Glutamatergic neuron (in vitro differentiated cells): ENCODE measurements at regions not wholly inside any gene's neighbourhood (a gene's known extent, or its start where the extent isn't known, plus 50 kb on each side); places are given as distances from the start of the nearest gene placed in this dataset.
A peak's percentile ranks its signal among the peaks of the same experiment; 100 is the strongest.

Source experiments
- DNase-seq: peaks from one replicate; pipeline ENCODE4 v3.0.0; 2022
- H3K27ac Mint-ChIP-seq: one replicate; pipeline ENCODE4 v1.8.0; 2020; ENCODE audit warnings: mild to moderate bottlenecking, mixed read lengths, inconsistent platforms; ENCODE audit not compliant: unreplicated experiment
- H3K27me3 Mint-ChIP-seq: one replicate; pipeline ENCODE4 v1.8.0; 2020; ENCODE audit warnings: mild to moderate bottlenecking, moderate library complexity, mixed read lengths, inconsistent platforms; ENCODE audit not compliant: unreplicated experiment
- H3K36me3 Mint-ChIP-seq: one replicate; pipeline ENCODE4 v1.8.0; 2020; ENCODE audit warnings: mild to moderate bottlenecking, mixed read lengths, inconsistent platforms; ENCODE audit not compliant: unreplicated experiment
- H3K4me1 Mint-ChIP-seq: one replicate; pipeline ENCODE4 v1.8.0; 2020; ENCODE audit warnings: mild to moderate bottlenecking, low read depth, mixed read lengths, inconsistent platforms; ENCODE audit not compliant: unreplicated experiment
- H3K4me3 Mint-ChIP-seq: one replicate; pipeline ENCODE4 v1.8.0; 2020; ENCODE audit warnings: mild to moderate bottlenecking, mixed read lengths, inconsistent platforms; ENCODE audit not compliant: unreplicated experiment
- H3K9me3 Mint-ChIP-seq: one replicate; pipeline ENCODE4 v1.8.0; 2020; ENCODE audit warnings: mild to moderate bottlenecking, moderate library complexity, mixed read lengths, inconsistent platforms; ENCODE audit not compliant: unreplicated experiment
- TF ChIP-seq, protein P1 (sequence below): fragments of 200-600 bp; sonication (generic); IDR thresholded peaks from one replicate; pipeline ENCODE4 v1.5.0; 2021; ENCODE audit not compliant: partially characterized antibody, unreplicated experiment

DNA sequence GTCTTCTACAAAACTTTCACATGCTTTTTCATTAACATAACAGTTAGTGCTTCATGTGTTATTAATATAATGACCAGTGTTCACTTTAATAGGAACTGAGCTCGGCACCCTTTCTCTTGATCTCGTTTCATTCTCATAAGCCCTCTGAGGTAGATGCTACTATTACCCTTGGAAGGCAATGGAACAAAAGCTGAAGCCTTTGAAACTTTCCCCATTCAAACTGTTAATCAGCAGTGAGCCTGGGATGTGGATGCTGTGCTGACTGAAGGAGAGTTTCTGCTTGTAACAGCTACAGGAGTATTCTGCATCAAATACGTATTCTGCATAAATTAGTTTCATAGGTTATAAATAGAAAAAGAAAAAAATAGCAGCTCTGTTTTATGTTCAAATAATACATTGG, 904.0 kb upstream of the CDH2 start:
- TF ChIP-seq, protein P1, sequence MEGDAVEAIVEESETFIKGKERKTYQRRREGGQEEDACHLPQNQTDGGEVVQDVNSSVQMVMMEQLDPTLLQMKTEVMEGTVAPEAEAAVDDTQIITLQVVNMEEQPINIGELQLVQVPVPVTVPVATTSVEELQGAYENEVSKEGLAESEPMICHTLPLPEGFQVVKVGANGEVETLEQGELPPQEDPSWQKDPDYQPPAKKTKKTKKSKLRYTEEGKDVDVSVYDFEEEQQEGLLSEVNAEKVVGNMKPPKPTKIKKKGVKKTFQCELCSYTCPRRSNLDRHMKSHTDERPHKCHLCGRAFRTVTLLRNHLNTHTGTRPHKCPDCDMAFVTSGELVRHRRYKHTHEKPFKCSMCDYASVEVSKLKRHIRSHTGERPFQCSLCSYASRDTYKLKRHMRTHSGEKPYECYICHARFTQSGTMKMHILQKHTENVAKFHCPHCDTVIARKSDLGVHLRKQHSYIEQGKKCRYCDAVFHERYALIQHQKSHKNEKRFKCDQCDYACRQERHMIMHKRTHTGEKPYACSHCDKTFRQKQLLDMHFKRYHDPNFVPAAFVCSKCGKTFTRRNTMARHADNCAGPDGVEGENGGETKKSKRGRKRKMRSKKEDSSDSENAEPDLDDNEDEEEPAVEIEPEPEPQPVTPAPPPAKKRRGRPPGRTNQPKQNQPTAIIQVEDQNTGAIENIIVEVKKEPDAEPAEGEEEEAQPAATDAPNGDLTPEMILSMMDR: no peak
- Mint-ChIP-seq H3K27ac (no peak overlapping the region), H3K9me3 (no peaks in the 10 kb centered on the region), H3K4me1 (peaks cover 7% of the 10 kb centered on the region), H3K36me3 (no peaks in the 10 kb centered on the region), H3K27me3 (no peaks in the 10 kb centered on the region), H3K4me3 (no peak overlapping the region)
- DNase-seq: no peak

DNA sequence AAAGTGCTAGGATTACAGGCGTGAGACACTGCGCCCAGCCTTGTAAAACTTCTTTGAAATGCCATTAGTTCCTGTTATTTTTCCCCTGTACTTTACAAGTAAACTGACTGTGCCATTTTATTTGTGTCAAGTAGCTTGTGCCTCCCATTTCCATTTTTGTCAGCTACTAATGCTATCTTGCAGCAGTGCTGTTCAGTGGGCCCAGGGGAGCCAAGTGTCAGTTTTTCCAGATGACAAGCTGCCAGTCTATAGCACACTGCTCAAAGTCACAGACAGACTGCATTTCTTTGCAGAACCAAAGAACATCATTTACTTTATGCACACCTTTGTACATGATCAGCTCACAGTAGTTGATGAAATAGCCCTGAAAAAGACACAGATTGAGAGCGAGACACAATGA, 901.3 kb upstream of the CDH2 start:
- TF ChIP-seq, protein P1: no peak
- Mint-ChIP-seq H3K36me3 (no peaks in the 10 kb centered on the region), H3K27me3 (no peaks in the 10 kb centered on the region), H3K4me3 (no peak overlapping the region), H3K27ac (peak overlapping the region; percentile 39), H3K9me3 (no peaks in the 10 kb centered on the region), H3K4me1 (peaks cover 7% of the 10 kb centered on the region)
- peak; percentile 58 for DNase-seq

DNA sequence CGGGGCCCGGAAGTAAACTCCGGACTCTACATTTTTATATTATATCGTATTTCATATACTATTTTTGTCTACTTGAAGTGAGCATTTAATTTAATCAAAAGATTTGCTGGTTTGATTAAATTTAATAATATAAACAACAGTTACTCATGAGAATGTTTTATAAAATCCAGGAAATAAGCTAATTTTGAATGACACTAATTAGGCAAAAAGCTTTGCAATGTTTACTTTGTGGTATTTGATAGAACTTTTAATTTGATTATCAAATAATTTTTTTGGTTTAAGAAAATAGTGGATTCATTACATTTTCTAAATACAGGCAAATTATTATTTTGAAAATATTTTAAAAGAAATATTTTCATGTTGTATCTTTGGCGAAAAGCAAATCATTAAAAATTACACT, 900.4 kb upstream of the CDH2 start:
- no peak overlapping the region for H3K4me3 Mint-ChIP-seq
- no peaks in the 10 kb centered on the region for H3K36me3 Mint-ChIP-seq
- no peak overlapping the region for H3K27ac Mint-ChIP-seq
- DNase-seq: no peak
- H3K4me1 Mint-ChIP-seq: peaks cover 7% of the 10 kb centered on the region
- TF ChIP-seq, protein P1: no peak
- H3K9me3 Mint-ChIP-seq: no peaks in the 10 kb centered on the region
- H3K27me3 Mint-ChIP-seq: no peaks in the 10 kb centered on the region

DNA sequence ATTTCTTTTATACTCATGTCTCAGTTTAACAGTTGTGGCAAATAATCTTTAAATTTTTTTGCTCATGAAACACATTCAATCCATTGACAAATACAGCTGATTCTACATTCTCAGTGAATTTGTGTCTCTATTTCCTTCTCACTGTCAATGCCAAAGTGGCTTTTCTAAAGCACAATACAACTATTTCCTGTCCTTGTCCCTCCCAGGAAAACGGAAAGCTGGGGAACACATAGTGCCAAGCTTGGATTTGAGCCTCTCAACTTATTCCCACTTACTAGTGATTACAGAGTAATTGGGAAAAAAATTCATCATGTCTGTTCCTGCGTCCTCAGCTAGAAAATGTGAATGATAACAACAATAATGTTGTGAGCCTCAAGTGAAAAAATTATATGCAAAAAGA, 899.7 kb upstream of the CDH2 start:
- H3K9me3 Mint-ChIP-seq: no peaks in the 10 kb centered on the region
- peaks cover 7% of the 10 kb centered on the region for H3K4me1 Mint-ChIP-seq
- no peak overlapping the region for H3K27ac Mint-ChIP-seq

DNA sequence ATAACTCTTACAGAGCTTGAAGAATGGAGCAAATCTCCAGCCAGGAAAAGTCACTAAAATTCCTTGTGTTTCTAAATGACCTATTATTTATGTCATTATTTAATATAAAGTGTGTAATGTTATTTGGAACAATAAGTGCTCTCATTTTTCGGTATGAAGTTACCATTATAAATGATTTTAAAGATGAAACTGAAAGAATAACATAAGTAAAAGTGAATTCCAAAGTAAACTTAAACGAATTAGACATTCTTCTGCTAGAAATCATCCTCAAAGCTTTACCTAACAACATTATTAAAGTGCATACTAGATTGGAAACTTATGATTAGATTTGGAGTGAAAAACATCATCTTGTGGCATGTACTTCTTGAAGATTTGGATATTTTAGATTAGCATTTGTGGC, 897.2 kb upstream of the CDH2 start:
- no peaks in the 10 kb centered on the region for H3K27me3 Mint-ChIP-seq
- no peaks in the 10 kb centered on the region for H3K9me3 Mint-ChIP-seq
- H3K36me3 Mint-ChIP-seq: no peaks in the 10 kb centered on the region
- TF ChIP-seq, protein P1: no peak
- no peak overlapping the region for H3K4me3 Mint-ChIP-seq
- no peak overlapping the region for H3K27ac Mint-ChIP-seq
- no peak for DNase-seq
- H3K4me1 Mint-ChIP-seq: peaks cover 5% of the 10 kb centered on the region

More for the DNA sequence above, 899.7 kb upstream of the CDH2 start:
- no peak for DNase-seq
- TF ChIP-seq, protein P1: no peak
- Mint-ChIP-seq H3K27me3 (no peaks in the 10 kb centered on the region), H3K36me3 (no peaks in the 10 kb centered on the region), H3K4me3 (no peak overlapping the region)
